ENCODE measurements at regions not wholly inside any gene's neighbourhood (a gene's known extent, or its start where the extent isn't known, plus 50 kb on each side); places are given as distances from the start of the nearest gene placed in this dataset.

DNA sequence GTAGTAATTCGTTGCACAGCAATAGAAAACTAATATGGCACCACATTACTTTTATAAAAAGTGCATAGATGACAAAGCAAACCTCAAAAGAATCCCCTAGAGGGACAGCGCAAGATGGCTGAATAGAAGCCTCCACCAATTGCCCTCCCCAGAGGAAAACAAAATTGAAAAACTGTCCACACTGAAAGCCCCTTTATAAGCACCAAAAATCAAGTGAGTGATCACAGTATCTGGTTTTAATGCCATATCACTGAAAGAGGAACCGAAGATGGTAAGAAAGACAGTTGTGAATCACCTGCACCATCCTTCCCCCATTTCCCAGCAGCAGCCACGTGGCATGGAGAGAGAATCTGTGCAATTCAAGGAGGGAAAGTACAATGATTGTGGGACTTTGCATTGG, 522.2 kb downstream of the GLUD2 start:
- no peak for TF ChIP-seq CTCF (IDR thresholded peaks at IDR 0.05; ENCODE audit: low read depth, low read length, poor library complexity, severe bottlenecking)
- TF ChIP-seq EZH2phosphoT487 (IDR thresholded peaks at IDR 0.05; ENCODE audit: borderline replicate concordance, low read length) = no peak
